ENCODE measurements at regions not wholly inside any gene's neighbourhood (a gene's known extent, or its start where the extent isn't known, plus 50 kb on each side); places are given as distances from the start of the nearest gene placed in this dataset.

DNA sequence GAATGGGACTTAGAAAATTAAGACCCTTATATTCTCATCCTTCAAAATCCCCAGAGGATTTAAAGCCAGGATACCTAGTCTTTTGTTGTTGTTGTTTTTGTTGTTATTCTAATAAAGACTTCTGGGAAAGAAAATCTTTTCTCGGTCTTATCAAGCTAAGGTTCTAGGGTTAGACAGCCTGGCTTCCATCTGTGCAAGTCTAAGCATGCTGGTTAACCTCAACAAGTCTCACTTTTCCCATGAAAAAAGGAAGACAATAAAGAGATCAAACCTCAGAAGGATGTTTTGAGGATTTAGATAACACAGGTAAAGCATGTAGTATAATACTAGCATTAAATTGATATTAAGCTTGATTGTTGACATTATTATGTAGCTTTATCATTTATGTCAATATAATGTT lies 486.4 kb upstream of the SOX9 start:
- no peak for TF ChIP-seq POLR2AphosphoS5 (IDR thresholded peaks at IDR 0.05; ENCODE audit: low read depth)
- no peak for TF ChIP-seq CTCF (IDR thresholded peaks at IDR 0.05; ENCODE audit: insufficient read depth, low read length)
- no peak for TF ChIP-seq REST (IDR thresholded peaks at IDR 0.05; ENCODE audit: insufficient replicate concordance, low read depth)
- TF ChIP-seq GABPA (IDR thresholded peaks at IDR 0.05; ENCODE audit: low read depth): no peak
- TF ChIP-seq SPI1 (IDR thresholded peaks at IDR 0.05; ENCODE audit: borderline replicate concordance, low read depth): no peak

Measured in HL-60 (cell line).